ENCODE measurements at regions not wholly inside any gene's neighbourhood (a gene's known extent, or its start where the extent isn't known, plus 50 kb on each side); places are given as distances from the start of the nearest gene placed in this dataset.

- TF ChIP-seq POLR2A (IDR thresholded peaks at IDR 0.05) = no peak
- no peak for TF ChIP-seq POLR2AphosphoS5 (IDR thresholded peaks at IDR 0.05)
- TF ChIP-seq CTCF (IDR thresholded peaks at IDR 0.05) = no peak
- 55% methylated on average over 1 of the region's 1 CpG for WGBS
These were observed 730.2 kb upstream of the RBFOX1 start for GRCh38 chr16:6602405-6602804.

GRCh38 chr16:6600167-6600566 lies 732.5 kb upstream of the RBFOX1 start:
- Histone ChIP-seq H3K36me3 (no peaks in the 10 kb centered on the region), H3K27ac (no peak overlapping the region), H3K9me3 (no peaks in the 10 kb centered on the region), H3K4me1 (replicated peaks) (no peaks in the 10 kb centered on the region), H3K27me3 (replicated peaks; ENCODE audit: insufficient read depth) (no peaks in the 10 kb centered on the region), H3K4me3 (no peak overlapping the region)
- intact Hi-C loops (cut with DNase I) = no loop called here
- TF ChIP-seq POLR2A (IDR thresholded peaks at IDR 0.05) = no peak
- TF ChIP-seq POLR2AphosphoS5 (IDR thresholded peaks at IDR 0.05) = no peak
- no peak for TF ChIP-seq CTCF (IDR thresholded peaks at IDR 0.05)
- no peak for DNase-seq (ENCODE audit: low spot score)
- 38% methylated on average over 6 of the region's 6 CpGs for WGBS

More at GRCh38 chr16:6602405-6602804, 730.2 kb upstream of the RBFOX1 start:
- intact Hi-C loops (cut with DNase I) = no loop called here
- no peaks in the 10 kb centered on the region for H3K9me3 ChIP-seq
- H3K4me3 ChIP-seq = no peak overlapping the region
- H3K36me3 ChIP-seq = no peaks in the 10 kb centered on the region
- H3K27me3 ChIP-seq (replicated peaks; ENCODE audit: insufficient read depth) = no peaks in the 10 kb centered on the region
- DNase-seq (ENCODE audit: low spot score) = no peak
- no peaks in the 10 kb centered on the region for H3K4me1 ChIP-seq (replicated peaks)
- H3K27ac ChIP-seq = no peak overlapping the region

GRCh38 chr16:6593799-6594198 lies 738.8 kb upstream of the RBFOX1 start:
- Histone ChIP-seq H3K27me3 (replicated peaks; ENCODE audit: insufficient read depth) (no peaks in the 10 kb centered on the region), H3K4me3 (no peak overlapping the region), H3K9me3 (no peaks in the 10 kb centered on the region), H3K4me1 (replicated peaks) (no peaks in the 10 kb centered on the region), H3K27ac (no peak overlapping the region), H3K36me3 (no peaks in the 10 kb centered on the region)
- TF ChIP-seq POLR2A (IDR thresholded peaks at IDR 0.05) (no peak), CTCF (IDR thresholded peaks at IDR 0.05) (no peak), POLR2AphosphoS5 (IDR thresholded peaks at IDR 0.05) (no peak)
- DNase-seq (ENCODE audit: low spot score) = no peak
- intact Hi-C loops (cut with DNase I) = no loop called here
- WGBS = 64% methylated on average over 5 of the region's 5 CpGs

GRCh38 chr16:6576606-6577005 lies 756.0 kb upstream of the RBFOX1 start:
- 59% methylated on average over 3 of the region's 3 CpGs for WGBS
- no peak for TF ChIP-seq POLR2AphosphoS5 (IDR thresholded peaks at IDR 0.05)
- Histone ChIP-seq H3K27me3 (replicated peaks; ENCODE audit: insufficient read depth) (no peaks in the 10 kb centered on the region), H3K4me1 (replicated peaks) (no peaks in the 10 kb centered on the region), H3K27ac (no peak overlapping the region), H3K4me3 (no peak overlapping the region), H3K36me3 (no peaks in the 10 kb centered on the region), H3K9me3 (no peaks in the 10 kb centered on the region)
- DNase-seq (ENCODE audit: low spot score) = no peak
- intact Hi-C loops (cut with DNase I) = no loop called here

- Histone ChIP-seq H3K9me3 (no peaks in the 10 kb centered on the region), H3K4me3 (no peak overlapping the region), H3K36me3 (no peaks in the 10 kb centered on the region), H3K27me3 (replicated peaks; ENCODE audit: insufficient read depth) (no peaks in the 10 kb centered on the region), H3K27ac (no peak overlapping the region), H3K4me1 (replicated peaks) (no peaks in the 10 kb centered on the region)
- WGBS = 65% methylated on average over 10 of the region's 10 CpGs
- no peak for DNase-seq (ENCODE audit: low spot score)
- intact Hi-C loops (cut with DNase I) = no loop called here
- TF ChIP-seq POLR2AphosphoS5 (IDR thresholded peaks at IDR 0.05) (no peak), CTCF (IDR thresholded peaks at IDR 0.05) (no peak), POLR2A (IDR thresholded peaks at IDR 0.05) (no peak)
These were observed 756.5 kb upstream of the RBFOX1 start for GRCh38 chr16:6576113-6576512.
